Amniotic stem cell (primary cell): ENCODE measurements at regions not wholly inside any gene's neighbourhood (a gene's known extent, or its start where the extent isn't known, plus 50 kb on each side); places are given as distances from the start of the nearest gene placed in this dataset.
"Not testable (repeated sequence)": the region's sequence is repeated elsewhere in the genome, so short reads cannot be mapped to it uniquely, and the experiment has no call there.

Experiments
- DNase-seq: peaks from one replicate; lab custom pipeline; 2025; lab: John Stamatoyannopoulos, UW

- no peak for DNase-seq
Observed at GRCh38 chr4:62461961-62462360, 1261.8 kb downstream of the ADGRL3 start.

GRCh38 chr4:62460329-62460728 lies 1260.2 kb downstream of the ADGRL3 start:
- no peak for DNase-seq

GRCh38 chr4:62457356-62457755 lies 1257.2 kb downstream of the ADGRL3 start:
- DNase-seq = no peak

GRCh38 chr4:62455871-62456270 lies 1255.7 kb downstream of the ADGRL3 start:
- no peak for DNase-seq

- DNase-seq = no peak
Observed at GRCh38 chr4:62454535-62454934, 1254.4 kb downstream of the ADGRL3 start.

DNA sequence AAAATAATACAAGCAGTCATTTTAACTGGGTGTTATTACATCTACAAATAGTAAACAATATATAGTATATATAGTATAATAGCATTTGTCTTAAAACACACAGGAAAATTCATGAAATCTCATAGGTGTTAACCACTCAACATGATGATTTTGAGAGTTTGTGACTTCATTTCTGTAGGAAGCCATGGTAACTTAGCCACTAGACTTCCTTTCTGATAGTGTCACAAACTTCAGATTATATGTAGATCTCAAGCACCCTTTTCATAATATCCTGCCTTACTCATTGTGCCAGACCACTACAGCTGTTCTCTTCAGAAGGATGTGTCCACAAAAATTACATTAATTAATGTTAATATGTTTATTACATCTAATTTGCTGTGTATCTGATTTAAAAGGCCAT lies 1250.6 kb downstream of the ADGRL3 start:
- DNase-seq = no peak

- DNase-seq = no peak
Observed at GRCh38 chr4:62449538-62449937, 1249.4 kb downstream of the ADGRL3 start.

DNA sequence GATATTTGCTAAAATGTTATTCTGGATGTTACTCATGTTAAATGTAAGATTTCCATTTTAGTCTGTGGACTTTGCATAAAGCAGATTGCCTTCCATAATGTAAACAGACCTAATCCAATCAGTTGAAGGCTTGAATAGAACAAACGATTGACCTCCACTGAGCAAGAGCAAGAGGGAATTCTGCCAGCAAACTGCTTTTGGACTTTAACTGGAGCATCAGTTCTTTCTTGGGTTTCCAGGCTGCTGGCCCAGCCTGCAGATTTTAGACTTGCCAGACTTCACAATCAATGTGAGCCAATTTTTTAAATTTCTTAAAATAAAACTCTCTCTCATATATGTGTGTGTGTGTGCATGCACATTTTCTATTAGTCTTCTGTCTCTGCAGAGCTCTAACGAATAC lies 1248.8 kb downstream of the ADGRL3 start:
- no peak for DNase-seq

- no peak for DNase-seq
Observed at GRCh38 chr4:62439051-62439450, 1238.9 kb downstream of the ADGRL3 start.

DNA sequence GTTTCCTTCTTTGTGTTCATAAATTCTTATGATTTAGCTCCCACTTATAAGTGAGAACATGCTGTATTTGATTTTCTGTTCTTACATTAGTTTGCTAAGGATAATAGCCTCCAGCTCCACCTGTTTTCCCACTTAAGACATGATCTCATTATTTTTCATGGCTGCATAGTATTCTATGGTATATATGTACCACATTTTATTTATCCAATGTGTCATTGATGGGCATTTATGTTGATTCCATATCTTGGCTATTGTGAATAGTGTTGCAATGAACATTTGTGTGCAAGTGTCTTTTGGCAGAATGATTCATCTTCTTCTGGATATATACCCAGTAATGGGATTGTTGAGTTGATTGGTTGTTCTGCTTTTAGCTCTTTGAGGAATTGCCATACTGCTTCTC lies 1234.8 kb downstream of the ADGRL3 start:
- no peak for DNase-seq

DNA sequence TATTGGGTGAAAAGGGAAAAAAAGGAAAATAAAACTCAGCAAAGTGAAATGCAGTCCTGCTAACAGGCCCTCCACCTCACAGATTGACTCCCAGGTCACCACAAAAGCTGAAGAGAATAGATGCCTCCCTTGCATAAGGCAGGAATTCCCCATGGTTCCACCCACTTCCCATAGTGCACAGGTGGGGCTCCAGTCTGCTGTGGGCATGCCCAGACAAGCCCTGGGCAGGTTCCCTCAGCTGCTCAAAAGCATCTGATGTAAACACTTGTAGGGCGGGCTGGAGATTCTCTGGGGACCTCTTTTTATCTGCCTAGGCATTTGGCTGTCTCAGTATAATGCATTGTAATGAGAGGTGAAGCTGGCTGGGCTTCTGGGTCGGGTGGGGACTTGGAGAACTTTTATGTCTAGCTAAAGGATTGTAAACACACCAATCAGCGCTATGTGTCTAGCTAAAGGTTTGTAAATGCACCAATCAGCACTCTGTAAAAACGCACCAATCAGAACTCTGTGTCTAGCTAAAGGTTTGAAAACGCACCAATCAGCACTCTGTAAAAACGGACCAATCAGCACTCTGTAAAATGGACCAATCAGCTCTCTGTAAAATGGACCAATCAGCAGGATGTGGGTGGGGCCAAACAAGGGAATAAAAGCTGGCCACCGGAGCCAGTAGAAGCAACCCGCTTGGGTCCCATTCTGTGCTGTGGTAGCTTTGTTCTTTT lies 1231.5 kb downstream of the ADGRL3 start:
- not testable (repeated sequence) for DNase-seq

DNA sequence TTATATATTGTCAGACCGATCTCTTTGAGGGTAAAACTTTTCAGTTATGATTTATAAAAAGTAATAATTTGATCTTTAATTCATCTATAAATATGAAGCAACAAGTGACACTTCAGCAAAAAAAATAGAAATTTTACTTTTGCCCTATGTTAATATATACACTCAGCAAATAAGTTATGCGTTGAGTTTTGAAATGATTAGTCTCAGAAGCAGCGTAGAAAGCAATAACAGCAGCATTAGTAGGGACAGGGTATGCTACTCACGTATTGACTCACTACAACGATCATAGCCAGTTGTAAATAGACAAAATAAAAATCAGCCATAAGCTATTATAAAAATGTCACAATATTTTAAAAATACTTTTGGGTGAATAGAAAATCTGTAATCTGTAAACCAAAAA lies 1229.2 kb downstream of the ADGRL3 start:
- no peak for DNase-seq

DNA sequence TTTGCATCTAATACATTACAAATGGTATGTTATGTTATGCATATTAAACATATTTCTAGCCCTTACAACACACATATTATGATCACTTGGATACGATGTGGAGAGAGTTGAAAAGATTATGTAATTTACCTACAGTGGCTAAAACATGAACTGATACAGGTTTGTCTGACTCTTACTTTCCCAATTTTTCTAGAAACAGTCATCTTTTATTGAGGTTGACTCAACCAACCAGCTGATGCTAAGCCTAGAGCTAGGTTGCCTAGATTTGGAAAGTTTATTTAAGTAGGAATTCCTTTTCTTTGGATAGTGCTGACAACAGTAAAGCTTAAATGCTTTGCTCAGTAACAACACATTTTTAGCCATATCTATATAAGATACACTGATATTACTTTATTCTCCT lies 1215.1 kb downstream of the ADGRL3 start:
- no peak for DNase-seq

GRCh38 chr4:62414563-62414962 lies 1214.4 kb downstream of the ADGRL3 start:
- DNase-seq = no peak

GRCh38 chr4:62410371-62411003 lies 1210.4 kb downstream of the ADGRL3 start:
- no peak for DNase-seq

GRCh38 chr4:62408454-62408853 lies 1208.3 kb downstream of the ADGRL3 start:
- DNase-seq = no peak

DNA sequence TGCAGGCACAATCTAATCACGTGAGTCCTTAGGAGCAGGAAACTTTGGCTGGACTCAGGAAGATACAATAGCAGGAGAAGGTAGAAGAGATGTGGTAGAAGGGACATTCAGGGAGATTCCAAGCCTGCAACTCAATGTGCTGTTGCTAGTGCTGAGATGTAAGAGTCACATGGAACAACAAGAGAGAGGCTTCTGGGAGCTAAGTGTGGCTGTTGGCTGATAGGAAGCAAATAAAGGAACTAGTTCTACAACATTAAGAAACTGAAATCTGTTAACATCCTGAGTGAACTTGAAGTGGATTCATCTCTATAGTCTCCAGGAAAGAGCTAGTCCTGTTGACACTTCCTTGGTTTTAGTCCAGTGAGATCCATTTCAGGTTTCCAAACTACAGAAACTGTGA lies 1207.4 kb downstream of the ADGRL3 start:
- DNase-seq = no peak

- DNase-seq = no peak
Observed at GRCh38 chr4:62402088-62402806, 1202.1 kb downstream of the ADGRL3 start.

GRCh38 chr4:62399242-62399641 lies 1199.1 kb downstream of the ADGRL3 start:
- no peak for DNase-seq

DNA sequence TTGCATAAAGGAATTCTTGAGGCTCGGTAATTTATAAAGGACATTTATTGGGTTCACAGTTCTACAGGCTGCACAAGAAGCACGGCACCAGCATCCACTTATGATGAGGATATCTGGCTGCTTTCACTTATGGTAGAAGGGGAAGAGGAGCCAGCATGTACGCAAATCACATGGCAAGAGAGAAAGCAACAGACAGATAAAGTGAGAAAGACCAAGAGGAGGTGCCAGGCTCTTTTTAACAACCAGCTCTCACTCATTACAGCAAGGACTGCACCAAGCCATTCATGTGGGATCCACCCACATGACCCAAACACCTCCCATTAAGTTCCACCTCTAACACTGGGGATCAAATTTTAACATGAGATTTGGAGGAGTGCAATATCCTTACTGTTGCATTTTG lies 1198.2 kb downstream of the ADGRL3 start:
- DNase-seq = no peak

DNA sequence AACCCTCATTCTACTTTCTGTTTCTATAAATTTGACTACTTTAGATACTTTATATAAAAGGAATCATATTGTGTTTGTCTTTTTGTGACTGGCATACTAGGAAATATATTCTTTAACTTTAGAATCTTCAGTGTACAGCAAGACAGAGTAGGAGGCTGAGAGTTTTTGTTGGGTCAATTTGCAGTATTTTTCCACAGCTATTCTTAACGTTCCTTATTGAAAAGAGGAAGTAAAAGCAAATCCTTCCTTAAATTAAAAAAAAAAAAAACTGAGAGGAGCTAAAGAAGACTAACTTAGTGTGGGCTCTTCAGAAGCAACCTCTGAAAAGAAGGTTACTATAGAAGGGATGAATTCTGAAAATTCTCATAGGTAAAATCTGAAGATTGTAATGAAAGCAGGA lies 1194.6 kb downstream of the ADGRL3 start:
- DNase-seq = no peak

- no peak for DNase-seq
Observed at GRCh38 chr4:62387808-62388207, 1187.7 kb downstream of the ADGRL3 start.

- DNase-seq = no peak
Observed at GRCh38 chr4:62377700-62378099, 1177.6 kb downstream of the ADGRL3 start.
